ENCODE measurements at regions not wholly inside any gene's neighbourhood (a gene's known extent, or its start where the extent isn't known, plus 50 kb on each side); places are given as distances from the start of the nearest gene placed in this dataset.

- DNase-seq (ENCODE audit: low spot score), result no peak
Measured at GRCh38 chr10:107418085-107418806, 253.7 kb upstream of the SORCS1 start.

DNA sequence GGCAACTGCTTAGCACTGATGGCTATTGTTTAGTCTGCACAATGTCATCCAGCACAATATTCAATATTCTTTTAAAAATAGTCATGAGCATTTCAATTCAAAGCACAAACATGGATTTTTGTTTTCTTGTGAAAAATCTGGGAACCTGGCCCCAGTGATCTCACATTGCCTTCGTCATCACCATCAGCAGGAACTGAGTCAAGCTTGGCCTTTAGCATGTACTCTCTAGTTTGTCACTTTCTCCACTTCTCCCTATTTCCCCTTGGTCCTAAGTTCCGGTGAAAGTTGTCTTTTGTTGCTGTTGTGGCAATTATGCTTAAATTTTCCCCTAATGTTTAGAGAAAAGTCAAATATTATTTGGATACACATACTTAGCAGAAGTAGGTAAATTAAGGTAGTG is 252.9 kb upstream of the SORCS1 start:
- DNase-seq (ENCODE audit: low spot score), result no peak

DNA sequence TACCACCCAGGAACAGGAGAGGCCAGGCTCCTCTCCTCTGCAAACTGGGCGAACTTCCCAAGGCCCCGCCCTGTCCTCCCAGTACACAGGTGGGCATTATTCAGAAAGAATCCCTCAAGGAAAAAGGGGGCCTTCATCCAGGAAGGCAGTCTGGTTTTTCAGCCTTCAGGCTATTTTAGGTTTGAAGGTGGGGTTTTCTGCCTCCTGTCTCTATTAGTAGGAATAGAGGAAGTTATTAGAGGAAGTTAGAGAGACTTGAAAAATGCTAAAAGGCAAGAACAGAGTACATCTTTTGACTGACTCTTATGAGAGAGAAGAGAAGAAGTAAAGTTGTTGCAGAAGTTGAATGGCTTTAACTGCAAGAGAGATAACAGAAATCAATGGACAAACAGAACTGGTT is 250.9 kb upstream of the SORCS1 start:
- no peak for DNase-seq (ENCODE audit: low spot score)

DNA sequence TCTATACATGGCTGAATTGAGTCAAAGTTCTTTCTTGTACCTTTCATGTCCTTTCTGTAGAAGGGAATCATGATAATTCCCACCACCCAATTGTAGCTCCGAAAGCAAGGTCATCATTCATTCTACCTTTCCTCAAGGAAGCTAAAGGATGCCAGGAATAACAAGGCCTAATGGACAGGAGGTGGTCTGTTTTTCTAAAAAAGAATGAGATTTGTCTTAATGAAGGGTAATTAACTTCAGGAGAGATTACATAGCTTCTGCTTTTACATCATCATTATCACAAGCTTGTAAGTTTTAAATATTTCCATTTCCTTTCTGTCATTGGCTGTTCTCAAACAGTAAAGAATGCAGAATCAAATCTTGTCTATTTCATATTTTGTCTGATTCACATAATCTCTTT is 249.5 kb upstream of the SORCS1 start:
- no peak for DNase-seq (ENCODE audit: low spot score)

DNA sequence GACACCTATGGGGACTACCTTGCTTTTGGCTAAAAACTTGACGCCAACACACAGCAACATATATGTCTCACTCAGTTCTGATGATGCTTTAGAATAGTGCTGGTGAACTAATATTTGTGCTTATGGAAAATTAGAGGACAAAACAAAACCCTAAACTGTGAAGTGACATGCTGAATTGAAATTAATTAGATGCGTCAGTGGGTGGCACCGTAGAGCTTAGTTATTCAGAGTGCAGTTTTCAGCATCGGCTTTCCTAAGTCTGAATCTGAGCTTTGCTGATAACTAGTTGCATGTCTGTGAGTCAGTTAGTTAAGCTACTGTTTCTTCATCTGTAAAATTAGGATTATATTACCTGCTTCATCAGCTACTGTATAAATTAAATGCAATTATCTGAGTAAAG is 245.0 kb upstream of the SORCS1 start:
- peak; percentile 58 for DNase-seq (ENCODE audit: low spot score)

DNA sequence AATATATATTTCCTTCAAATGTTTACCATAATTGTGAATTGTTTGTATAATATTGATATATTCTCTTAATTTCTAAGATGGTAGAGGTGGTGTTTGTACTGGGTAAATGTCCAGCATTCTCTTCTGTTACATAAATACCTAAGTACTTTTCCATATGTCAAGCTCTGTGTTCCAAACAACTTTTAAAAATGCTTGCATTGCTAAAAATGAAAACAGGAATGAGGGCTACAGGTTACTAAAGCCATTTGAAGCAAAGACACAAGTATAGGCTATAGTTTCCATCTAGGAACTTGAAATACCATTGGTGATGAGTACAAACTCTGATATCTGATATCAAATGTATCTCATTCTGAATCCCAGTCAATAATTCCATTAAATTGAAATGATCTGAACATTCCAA is 233.6 kb upstream of the SORCS1 start:
- DNase-seq (ENCODE audit: low spot score), result no peak

DNA sequence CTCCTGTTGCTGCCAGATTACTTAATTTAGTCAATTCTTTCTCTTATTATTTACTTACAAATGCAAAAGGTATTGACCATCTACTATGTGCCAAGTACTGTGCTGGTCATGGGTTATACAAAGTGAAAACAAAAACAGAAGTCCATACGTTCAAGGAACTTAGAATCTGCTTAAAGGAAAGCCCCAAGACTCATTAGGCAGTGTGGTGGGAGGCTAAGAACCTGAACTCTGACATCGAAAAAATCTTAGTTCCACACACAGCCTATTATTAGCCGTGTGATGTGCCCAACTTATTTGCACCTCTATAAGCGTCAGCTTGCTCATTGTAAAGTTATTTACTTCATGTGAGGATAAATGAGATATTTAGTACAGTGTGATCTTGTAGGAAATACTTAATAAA is 227.4 kb upstream of the SORCS1 start:
- no peak for DNase-seq (ENCODE audit: low spot score)

- no peak for DNase-seq (ENCODE audit: low spot score)
Measured at GRCh38 chr10:107390563-107390962, 226.1 kb upstream of the SORCS1 start.

GRCh38 chr10:107383357-107383756 is 218.9 kb upstream of the SORCS1 start:
- no peak for DNase-seq (ENCODE audit: low spot score)

DNA sequence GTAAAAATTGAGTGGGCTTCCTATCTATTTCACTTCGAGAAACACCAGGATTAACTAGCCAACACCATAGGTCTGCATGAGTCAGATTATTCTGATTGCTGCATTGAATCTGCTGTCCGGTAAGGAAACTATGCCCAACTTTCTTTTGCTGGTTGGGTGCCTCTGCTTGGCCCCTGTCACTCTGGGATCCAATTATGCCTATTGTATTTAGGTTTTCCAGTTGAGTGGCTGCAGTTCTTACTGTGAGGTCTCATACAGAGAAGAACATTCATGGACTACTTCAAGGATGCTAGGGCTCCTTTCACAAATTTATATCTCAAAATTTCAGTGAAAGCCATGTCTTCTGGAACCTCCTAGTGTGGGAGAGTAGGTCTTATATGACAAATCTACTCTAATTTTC is 215.1 kb upstream of the SORCS1 start:
- DNase-seq (ENCODE audit: low spot score), result no peak

- DNase-seq (ENCODE audit: low spot score), result no peak
Measured at GRCh38 chr10:107371801-107372200, 207.3 kb upstream of the SORCS1 start.

DNA sequence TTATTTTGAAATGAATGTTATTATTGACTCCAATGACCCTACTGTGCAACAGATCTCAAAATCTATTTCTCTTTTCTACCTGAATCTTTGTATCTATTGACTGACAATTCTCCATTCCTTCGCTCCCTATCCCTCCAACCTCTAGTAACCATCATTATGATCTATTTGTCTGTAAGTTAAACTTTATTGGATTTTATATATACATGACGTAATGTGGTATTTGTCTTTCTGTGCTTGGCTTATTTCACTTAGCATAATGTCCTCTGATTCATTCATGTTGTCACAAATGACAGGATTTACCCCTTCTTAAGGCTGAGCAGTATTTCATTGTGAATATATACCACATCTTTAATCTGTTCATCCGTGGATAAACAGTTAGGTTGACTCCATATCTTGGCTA is 200.4 kb upstream of the SORCS1 start:
- DNase-seq (ENCODE audit: low spot score), result no peak

- no peak for DNase-seq (ENCODE audit: low spot score)
Measured at GRCh38 chr10:107362306-107362705, 197.8 kb upstream of the SORCS1 start.

DNA sequence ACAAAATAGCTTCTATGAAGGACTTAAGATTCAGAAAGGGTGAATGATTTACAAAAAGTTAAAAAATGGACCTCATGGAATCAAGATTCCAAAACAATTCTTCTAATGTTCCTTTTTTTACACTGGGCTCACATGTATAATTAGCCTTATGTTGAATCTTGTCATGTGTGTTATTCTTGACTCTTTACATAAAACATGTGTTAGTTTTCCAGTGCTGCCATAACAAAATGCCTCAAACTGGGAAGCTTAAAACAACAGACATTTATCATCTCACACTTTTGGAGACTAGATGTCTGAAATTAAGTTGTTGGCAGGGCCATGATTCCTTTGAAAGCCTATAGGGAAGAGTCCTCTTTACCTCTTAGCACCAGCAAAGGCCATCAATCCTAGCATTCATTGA is 192.5 kb upstream of the SORCS1 start:
- DNase-seq (ENCODE audit: low spot score), result no peak

DNA sequence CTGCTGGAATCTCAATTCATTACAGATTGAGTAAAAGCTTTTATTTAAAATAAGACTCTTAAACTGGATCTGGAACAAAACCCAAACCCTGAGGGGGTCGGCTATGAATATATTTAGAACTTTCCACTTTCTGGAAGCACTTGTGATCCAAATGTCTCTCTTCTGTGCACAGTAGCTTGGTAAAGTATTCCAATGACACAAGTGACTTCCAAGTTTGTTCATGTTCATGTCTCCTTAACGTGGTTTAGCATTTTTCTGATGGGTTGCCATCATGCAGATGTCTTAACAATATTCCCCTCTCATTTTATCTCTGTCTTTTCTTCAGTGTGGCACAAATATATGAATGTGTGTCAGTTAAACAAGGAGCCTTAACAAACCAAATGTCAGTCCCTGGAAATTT is 191.9 kb upstream of the SORCS1 start:
- DNase-seq (ENCODE audit: low spot score), result no peak

- no peak for DNase-seq (ENCODE audit: low spot score)
Measured at GRCh38 chr10:107342711-107343110, 178.2 kb upstream of the SORCS1 start.

DNA sequence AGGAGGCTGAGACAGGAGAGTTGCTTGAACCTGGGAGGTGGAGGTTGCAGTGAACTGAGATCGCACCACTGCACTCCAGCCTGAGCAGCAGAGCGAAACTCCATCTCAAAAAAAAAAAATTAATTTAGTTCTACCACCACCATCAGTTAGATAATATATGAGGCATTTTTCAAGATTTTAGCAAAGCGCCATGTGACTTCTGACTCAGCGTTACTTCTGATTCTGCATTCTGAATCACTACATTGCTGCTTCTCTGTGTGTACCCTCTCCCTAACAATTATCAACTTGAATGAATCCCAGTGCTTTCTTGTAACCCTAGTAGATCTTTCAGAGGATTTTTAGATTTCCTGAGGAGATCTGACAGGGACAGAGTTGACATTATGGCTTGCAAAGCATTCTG is 176.8 kb upstream of the SORCS1 start:
- peak; percentile 3 for DNase-seq (ENCODE audit: low spot score)

GRCh38 chr10:107340326-107340725 is 175.8 kb upstream of the SORCS1 start:
- peak; percentile 1 for DNase-seq (ENCODE audit: low spot score)

DNA sequence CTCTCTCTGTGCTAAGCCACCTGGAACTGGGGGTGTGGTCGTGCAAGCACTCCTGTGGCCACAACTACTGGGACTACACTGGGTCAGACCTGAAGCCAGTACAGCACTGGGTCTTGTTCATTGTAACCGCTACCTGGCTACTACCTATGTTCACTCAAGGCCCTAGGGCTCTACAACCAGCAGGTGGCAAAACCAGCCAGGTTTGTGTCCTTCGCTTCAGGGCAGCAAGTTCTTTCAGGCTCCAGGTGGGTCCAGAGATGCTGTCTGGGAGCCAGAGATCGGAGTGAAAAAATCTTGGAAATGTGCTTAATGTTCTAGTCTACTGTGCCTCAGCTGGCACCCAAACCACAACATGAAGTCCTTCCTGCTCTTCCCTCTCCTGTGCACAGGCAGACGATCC is 171.6 kb upstream of the SORCS1 start:
- no peak for DNase-seq (ENCODE audit: low spot score)

- no peak for DNase-seq (ENCODE audit: low spot score)
Measured at GRCh38 chr10:107317592-107317991, 153.1 kb upstream of the SORCS1 start.

GRCh38 chr10:107303203-107303602 is 138.7 kb upstream of the SORCS1 start:
- no peak for DNase-seq (ENCODE audit: low spot score)

- no peak for DNase-seq (ENCODE audit: low spot score)
Measured at GRCh38 chr10:107299606-107300005, 135.1 kb upstream of the SORCS1 start.

- DNase-seq (ENCODE audit: low spot score), result no peak
Measured at GRCh38 chr10:107284187-107284586, 119.7 kb upstream of the SORCS1 start.

DNA sequence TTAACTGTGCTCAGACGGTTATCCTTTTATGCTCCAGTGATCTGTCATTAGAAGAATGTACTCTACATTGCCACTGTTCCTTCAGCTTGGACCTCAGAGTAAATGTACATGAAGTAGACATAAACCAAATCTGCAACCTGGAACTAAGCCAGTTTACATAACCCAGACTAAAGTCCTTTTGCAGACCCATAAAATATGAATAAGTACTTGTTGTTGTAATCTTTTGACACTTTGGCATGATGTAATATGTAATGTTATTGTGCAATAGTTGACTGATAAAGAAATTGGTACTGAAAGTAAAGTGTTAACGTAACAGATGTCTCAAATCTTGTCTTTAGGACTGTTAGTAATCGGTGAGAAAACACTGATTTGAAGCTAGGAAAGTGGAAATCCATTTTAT is 115.8 kb upstream of the SORCS1 start:
- no peak for DNase-seq (ENCODE audit: low spot score)

Measured in A172 (cell line).